Hepatocyte (in vitro differentiated cells): ENCODE measurements at regions not wholly inside any gene's neighbourhood (a gene's known extent, or its start where the extent isn't known, plus 50 kb on each side); places are given as distances from the start of the nearest gene placed in this dataset.

Experiments used
- CTCF ChIP-seq: fragments of 200-600 bp; sonication (generic); IDR thresholded peaks from 2 replicates; pipeline ENCODE4 v1.5.1; 2016; ENCODE audit warnings: antibody characterized with exemption, mild to moderate bottlenecking; ENCODE audit not compliant: poor library complexity
- EZH2 ChIP-seq: fragments of 200-600 bp; sonication (generic); IDR thresholded peaks from 2 replicates; pipeline ENCODE4 v1.6.1; 2016; ENCODE audit warnings: antibody characterized with exemption, mild to moderate bottlenecking, borderline replicate concordance

GRCh38 chr4:22876270-22876669, 183.5 kb downstream of the GBA3 start:
- TF ChIP-seq CTCF, result no peak
- TF ChIP-seq EZH2, result no peak
